Smooth muscle cell of the brain vasculature (primary cell): ENCODE measurements at regions not wholly inside any gene's neighbourhood (a gene's known extent, or its start where the extent isn't known, plus 50 kb on each side); places are given as distances from the start of the nearest gene placed in this dataset.

Source experiments
- DNase-seq: peaks from one replicate; pipeline ENCODE4 v3.0.0-alpha.2; 2012; ENCODE audit warnings: low read depth, low spot score

GRCh38 chr13:30031488-30031887 is 181.1 kb upstream of the UBL3 start:
- DNase-seq: no peak

- no peak for DNase-seq
Measured at GRCh38 chr13:30030141-30030750, 179.8 kb upstream of the UBL3 start.

DNA sequence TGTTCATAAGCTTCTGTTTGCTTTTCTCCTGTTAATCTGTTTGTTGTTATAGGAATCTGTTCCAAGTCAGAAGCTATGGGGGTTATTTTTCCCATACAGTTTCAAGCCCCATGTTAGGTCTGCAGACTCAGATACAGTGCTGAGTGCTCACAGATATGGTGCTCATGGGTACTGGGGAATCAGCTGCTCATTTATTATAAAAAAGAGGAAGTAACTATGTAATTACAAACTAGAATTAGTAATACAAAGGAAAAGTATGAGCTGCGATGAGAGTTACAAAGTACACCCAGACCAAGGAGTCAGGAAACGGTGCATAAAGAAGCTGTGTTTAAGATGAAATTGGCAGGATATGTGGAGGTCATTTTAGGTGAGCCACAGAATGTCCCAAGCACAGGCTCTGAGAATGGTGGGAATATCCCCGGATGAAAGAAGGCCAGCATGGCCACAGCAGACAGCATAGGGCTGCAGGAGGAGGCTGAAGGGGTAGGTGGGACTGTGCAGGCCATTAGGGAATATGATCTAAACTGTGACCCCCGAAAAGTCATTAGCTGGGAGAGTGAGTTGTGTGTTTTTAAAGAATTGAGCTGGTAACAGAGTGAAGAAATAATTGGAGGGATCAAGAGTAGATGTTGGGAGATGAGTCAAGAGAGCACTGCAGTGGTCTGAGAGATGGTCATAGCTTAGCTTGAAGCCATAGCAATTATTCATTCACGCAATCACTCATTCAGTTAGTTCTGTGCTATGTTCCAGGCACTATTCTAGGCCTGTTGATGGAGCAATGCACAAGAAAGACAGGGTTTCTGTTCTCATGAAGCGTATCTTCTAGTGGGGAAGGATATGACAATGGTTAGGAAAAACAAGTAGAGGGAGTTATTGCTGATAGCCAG is 177.4 kb upstream of the UBL3 start:
- DNase-seq: no peak

DNA sequence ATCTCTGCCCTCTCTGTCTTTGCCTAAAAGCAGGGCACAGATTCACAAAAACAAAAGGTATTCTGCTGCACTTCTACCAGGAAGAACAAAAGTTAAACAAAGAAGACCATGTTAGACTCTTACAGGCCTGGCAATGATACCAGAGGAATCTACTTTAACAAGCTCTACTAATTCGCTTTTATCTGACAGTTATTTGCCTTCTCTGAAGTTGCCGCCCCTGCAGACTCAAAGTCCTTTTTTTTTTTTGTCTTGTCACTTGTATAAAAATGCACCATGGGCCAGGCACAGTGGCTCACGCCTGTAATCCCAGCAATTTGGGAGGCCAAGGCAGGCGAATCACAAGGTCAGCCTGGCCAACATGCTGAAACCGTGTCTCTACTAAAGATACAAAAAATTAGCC is 176.5 kb upstream of the UBL3 start:
- DNase-seq: no peak

GRCh38 chr13:30026093-30026492 is 175.7 kb upstream of the UBL3 start:
- DNase-seq: no peak

DNA sequence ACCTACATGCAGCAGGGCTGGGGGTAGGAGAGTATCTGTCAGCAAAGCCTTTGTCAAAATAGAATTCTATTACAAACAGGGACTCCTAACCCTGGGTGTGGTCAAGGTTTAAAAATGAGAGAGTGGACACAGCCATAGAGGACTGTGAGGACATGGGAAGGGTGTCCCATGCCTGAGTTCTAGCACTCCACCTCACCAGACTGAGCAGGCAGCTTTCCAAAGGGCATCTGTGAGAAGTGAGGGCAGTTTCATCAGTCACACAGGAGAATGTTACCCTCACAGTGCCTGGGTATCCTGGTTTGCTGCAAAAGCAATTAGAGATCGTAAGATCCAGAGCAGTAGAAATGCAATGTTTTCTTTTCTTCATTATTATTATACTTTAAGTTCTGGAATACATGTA is 174.9 kb upstream of the UBL3 start:
- DNase-seq: no peak

DNA sequence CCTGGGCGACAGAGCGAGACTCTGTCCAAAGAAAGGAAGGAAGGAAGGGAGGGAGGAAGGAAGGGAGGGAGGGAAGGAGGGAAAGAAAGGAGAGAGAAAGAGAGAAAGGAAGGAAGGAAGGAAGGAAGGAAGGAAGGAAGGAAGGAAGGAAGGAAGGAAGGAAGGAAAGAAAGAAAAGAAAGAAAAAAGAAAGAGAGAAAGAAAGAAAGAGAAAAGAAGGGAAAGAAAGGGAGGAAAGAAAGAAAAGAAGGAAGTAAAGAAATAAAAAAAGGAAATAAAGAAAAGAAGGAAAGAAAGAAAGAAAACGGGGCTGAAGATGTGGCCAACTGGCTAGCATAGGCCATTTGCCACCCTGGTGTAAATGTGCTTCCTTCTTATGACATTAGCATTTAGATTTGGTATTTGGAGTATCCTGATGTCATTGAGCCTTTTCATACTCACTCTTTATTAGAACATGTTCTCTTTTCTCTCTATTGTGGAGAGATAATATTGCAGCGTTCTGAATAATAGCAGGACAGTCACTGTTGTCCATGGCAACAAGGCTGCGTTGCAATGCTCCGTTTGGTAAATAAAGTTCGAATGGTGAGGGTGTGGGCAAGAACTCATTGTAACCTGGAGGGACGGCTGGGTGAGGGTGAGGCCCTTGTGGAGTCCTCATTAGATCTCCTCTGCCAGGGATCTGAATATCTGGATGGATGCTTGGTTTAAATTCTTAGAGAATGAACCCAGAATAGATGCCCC is 173.9 kb upstream of the UBL3 start:
- DNase-seq: no peak

- no peak for DNase-seq
Measured at GRCh38 chr13:30023196-30023895, 172.9 kb upstream of the UBL3 start.

- no peak for DNase-seq
Measured at GRCh38 chr13:30022796-30023195, 172.4 kb upstream of the UBL3 start.

GRCh38 chr13:30022256-30022655 is 171.8 kb upstream of the UBL3 start:
- no peak for DNase-seq

DNA sequence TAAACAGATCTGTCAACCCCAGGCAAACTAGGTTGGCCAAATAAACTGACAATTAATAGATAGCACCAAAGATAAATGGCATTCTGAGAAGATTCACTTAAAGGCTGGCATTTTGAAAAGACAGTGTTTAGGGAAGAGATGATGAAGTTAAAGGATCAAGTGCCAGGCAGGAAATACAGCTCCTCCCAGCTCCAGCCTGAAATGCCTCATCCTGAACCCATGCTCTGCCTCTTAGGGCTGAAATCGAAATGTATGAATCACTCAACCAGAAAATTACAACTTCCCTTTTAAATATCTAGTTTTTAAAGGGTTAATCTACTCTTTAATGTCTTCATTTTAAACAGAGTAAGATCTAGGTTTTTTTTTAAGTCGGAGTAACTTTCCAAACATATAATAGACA is 171.2 kb upstream of the UBL3 start:
- DNase-seq: no peak

GRCh38 chr13:30020726-30021312 is 170.4 kb upstream of the UBL3 start:
- no peak for DNase-seq

DNA sequence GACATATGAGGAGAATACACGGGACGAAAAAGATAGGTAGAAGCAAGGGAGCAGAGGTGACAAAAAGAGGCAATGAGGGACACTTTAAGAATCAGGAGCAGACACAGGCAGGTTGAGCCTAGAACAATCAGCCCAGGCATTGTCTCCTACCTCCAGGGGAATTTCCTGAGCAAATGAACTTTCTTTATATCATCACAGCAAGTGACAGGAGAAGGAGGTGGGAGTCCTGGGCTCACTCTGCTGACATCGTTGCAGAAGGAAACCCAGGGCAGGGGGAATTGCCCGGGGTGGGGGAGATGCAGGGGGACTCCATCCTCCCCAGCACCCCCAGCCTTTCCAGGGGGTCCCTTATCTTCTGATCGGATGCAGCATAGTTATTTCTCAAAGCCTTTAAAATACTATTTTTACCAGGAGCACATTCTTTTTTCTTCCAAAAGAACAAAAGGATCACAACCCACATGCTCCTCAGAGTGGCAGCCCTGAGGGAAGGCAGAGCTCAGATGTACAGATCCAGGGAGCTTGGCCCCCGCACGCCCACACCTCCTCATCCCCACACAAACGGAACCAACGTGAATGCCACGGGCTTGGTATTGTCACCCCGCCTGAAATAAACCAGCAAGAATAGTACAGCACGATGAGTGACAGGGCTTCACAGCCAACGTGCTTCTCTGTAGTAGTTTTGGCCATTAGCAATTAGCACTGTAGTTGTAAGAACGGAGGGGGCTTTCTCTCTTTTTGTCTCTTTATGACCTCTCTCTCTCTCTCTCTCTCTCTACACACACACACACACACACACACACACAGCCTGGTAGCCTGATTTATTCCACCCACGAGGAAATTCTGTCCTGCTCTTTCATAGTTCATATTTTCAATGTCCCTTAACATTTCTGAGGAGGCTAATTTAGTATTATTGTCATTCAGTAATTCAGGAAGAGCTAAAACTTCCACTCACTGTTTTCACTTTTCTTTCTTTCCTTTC is 169.5 kb upstream of the UBL3 start:
- DNase-seq: no peak

DNA sequence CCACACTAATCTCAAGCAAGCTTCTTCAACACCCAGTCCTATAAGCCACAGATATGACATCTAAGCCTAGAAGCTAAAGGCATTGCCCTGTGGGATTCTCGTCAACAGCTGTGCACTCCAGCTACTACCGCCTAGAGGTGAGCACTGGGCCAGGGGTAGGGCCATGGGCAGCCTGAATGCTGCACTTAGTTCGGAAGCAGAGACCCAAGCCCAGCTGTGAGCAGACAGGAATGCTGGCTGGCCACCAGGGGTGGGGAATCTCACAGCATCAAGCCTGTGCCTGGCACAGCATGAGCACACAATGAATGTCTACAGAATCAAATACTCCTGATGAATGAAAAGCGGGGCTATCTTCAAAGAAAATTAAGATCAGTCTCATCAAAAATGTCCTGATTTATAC is 167.5 kb upstream of the UBL3 start:
- no peak for DNase-seq

DNA sequence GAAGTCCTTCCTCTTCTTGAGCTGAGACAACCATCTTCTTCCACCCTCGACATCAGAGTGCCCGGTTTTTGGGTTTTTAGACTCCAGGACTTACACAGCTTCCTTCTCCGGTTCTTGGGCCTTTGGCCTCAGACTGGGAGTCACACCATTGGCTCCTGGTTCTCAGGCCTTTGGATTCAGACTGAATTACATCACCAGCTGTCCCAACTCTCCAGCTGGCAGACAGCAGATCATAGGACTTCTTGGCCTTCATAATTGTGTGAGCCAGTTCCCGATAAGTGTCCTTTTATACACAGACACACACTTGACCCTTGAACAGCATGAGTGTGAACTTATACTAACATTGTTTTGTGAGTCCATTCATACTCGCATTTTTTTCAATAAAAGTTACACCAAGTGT is 166.0 kb upstream of the UBL3 start:
- DNase-seq: no peak

- no peak for DNase-seq
Measured at GRCh38 chr13:30009411-30009810, 159.0 kb upstream of the UBL3 start.

DNA sequence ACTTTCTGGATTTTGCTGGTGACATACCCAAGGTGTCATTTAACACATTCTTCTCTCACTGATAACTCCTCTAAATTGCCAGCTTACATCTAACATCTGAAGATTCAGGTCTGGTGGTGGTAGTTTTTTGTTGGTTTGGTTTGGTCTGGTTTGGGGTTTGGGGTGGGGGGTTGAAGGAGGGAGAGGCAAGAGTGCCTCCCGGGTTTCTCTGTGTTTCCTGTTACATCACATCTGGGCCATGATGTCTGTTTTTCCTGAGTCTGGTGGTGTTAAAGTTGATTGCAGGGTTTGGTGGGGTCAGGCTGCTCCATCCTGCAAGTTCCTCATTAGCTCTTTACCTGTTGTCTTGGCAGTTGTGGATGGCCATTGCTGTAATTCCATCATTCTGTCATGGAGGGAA is 155.8 kb upstream of the UBL3 start:
- no peak for DNase-seq

GRCh38 chr13:30004204-30004603 is 153.8 kb upstream of the UBL3 start:
- no peak for DNase-seq

DNA sequence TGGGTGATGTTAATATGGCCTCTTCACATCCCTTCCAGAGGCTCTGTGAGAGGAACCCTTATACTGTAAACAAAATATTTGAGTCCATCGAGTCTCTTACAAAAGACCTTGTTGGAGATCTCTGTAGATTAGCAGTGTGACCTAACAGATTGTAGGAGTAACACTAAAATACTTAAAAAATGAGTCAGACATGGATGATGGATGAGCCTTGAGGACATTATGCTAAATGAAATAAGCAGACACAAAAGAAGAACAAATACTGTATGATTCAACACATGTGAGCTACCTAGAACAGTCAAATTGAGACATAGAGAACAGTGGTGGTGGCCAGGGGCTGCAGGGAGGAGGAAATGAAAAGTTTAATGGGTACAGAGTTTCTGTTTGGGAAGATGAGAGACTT is 152.2 kb upstream of the UBL3 start:
- DNase-seq: no peak

- DNase-seq: no peak
Measured at GRCh38 chr13:30000370-30000765, 150.0 kb upstream of the UBL3 start.
